ENCODE measurements at regions not wholly inside any gene's neighbourhood (a gene's known extent, or its start where the extent isn't known, plus 50 kb on each side); places are given as distances from the start of the nearest gene placed in this dataset.

DNA sequence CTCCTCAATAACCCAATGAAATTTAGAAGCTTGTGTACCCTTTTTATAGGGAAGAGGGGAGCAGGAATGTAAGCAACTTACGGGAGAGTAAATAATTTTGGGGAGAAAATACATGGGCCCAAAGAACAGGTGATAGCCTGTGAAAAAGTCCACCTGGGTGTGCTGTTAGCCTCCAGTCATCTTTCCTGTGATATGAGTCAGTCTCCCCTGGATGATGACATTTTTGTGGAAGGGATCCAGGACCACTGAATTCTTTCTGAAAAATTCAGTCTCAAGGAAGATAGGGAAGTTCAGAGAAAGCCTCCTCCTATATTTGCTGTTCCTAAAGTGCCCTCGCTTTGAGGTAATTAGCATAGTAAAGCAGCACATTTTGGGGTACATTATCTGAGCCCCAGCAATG is 149.8 kb downstream of the SQOR start:
- no peak overlapping the region for H2BK15ac ChIP-seq (ENCODE audit: low read length)
- no peaks in the 10 kb centered on the region for H4K20me1 ChIP-seq (replicated peaks in 1 of 2; ENCODE audit: control insufficient read depth in 1 of 2, insufficient read depth in 2 of 2, low read length in 2 of 2)
- DNase-seq (ENCODE audit: low read depth in 1 of 2, low spot score in 2 of 2) (no peak), FAIRE-seq (no peak)
- ChIA-PET POLR2A (ENCODE audit: partially characterized antibody) (no interaction called here), CTCF (ENCODE audit: partially characterized antibody) (interaction anchor here (0.5 to 1.3 kb wide), 5 partner anchors 11 to 1137 kb away, joined by 3 to 4 read pairs (median 3); no protein-coding TSS in a partner anchor)
- H2BK12ac ChIP-seq (ENCODE audit: low read depth, low read length): no peak overlapping the region
- no peak overlapping the region for H3K14ac ChIP-seq (ENCODE audit: insufficient read length)
- H3K4me3 ChIP-seq (ENCODE audit: extremely low read depth in 1 of 4, insufficient read depth in 2 of 4, low read depth in 3 of 4, low read length in 4 of 4): no peak overlapping the region
- no peak overlapping the region for H4K8ac ChIP-seq (ENCODE audit: extremely low read depth, insufficient read depth, low read length)
- no peak overlapping the region for H3K18ac ChIP-seq (ENCODE audit: extremely low read depth, low read length)
- TF ChIP-seq RFX5 (IDR thresholded peaks at IDR 0.05; ENCODE audit: borderline replicate concordance, low read depth, low read length) (no peak), TAF1 (IDR thresholded peaks at IDR 0.05; ENCODE audit: low read depth, low read length) (no peak), SUZ12 (IDR thresholded peaks at IDR 0.05; ENCODE audit: low read length) (no peak), E2F6 (IDR thresholded peaks at IDR 0.05) (no peak), FOSL1 (IDR thresholded peaks at IDR 0.05; ENCODE audit: insufficient read depth, low read depth, low read length) (no peak), EZH2 (IDR thresholded peaks at IDR 0.05; ENCODE audit: low read depth, low read length, severe bottlenecking) (no peak), JUN (IDR thresholded peaks at IDR 0.05; ENCODE audit: low read depth, low read length) (no peak), GABPA (IDR thresholded peaks at IDR 0.05; ENCODE audit: borderline replicate concordance, insufficient read depth, low read length) (no peak), HDAC2 (IDR thresholded peaks at IDR 0.05; ENCODE audit: borderline replicate concordance in 1 of 2, low read depth in 2 of 2, low read length in 2 of 2) (no peak)
- TF ChIP-seq, protein P1, sequence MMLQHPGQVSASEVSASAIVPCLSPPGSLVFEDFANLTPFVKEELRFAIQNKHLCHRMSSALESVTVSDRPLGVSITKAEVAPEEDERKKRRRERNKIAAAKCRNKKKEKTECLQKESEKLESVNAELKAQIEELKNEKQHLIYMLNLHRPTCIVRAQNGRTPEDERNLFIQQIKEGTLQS (IDR thresholded peaks at IDR 0.05; ENCODE audit: insufficient read depth, low read depth, low read length): no peak
- no peaks in the 10 kb centered on the region for H3K23me2 ChIP-seq (ENCODE audit: low read depth, low read length)
- H2BK20ac ChIP-seq (ENCODE audit: low read length): no peak overlapping the region
- H3K4me1 ChIP-seq (replicated peaks in 1 of 4; ENCODE audit: control insufficient read depth in 3 of 4, insufficient read depth in 4 of 4, low read length in 3 of 4): peaks cover 0 to 10% (median 3%) of the 10 kb centered on the region in 4 experiments; a peak in 5 of 7 replicates
- H2AK5ac ChIP-seq (ENCODE audit: low read depth, low read length): no peak overlapping the region
- no peaks in the 10 kb centered on the region for H3K79me1 ChIP-seq (ENCODE audit: low read depth, low read length)
- no peak overlapping the region for H2AFZ ChIP-seq (ENCODE audit: low read length)
- no peak overlapping the region for H3K23ac ChIP-seq (ENCODE audit: insufficient read length)
- no peak overlapping the region for H3K9ac ChIP-seq (replicated peaks in 1 of 4; ENCODE audit: extremely low read depth in 1 of 4, low read depth in 3 of 4, low read length in 3 of 4)
- no peaks in the 10 kb centered on the region for H3K27me3 ChIP-seq (replicated peaks in 1 of 4; ENCODE audit: control insufficient read depth in 3 of 4, extremely low read depth in 1 of 4, insufficient read depth in 3 of 4, low read length in 3 of 4)
- no peaks in the 10 kb centered on the region for H3K79me2 ChIP-seq (ENCODE audit: control insufficient read depth in 1 of 2, insufficient read depth in 2 of 2, low read length in 2 of 2)
- H3K56ac ChIP-seq (replicated peaks; ENCODE audit: insufficient read length, low read depth, low read length): no peak overlapping the region
- no peak overlapping the region for H4K5ac ChIP-seq (ENCODE audit: insufficient read length, low read depth, low read length)
- WGBS, 2 experiments (ENCODE audit: extremely low coverage in 1 of 2, insufficient coverage in 1 of 2, insufficient read length in 1 of 2, insufficient replicate concordance in 2 of 2, low coverage in 1 of 2, low lambda C conversion rate in 2 of 2, missing lambda C conversion rate in 1 of 2): 65% methylated on average over 2 of the region's 2 CpGs; no CpG with 5 or more reads in 1 of the 2 experiments
- H2BK5ac ChIP-seq (ENCODE audit: low read depth, low read length): no peak overlapping the region
- no peak overlapping the region for H3K27ac ChIP-seq (ENCODE audit: low read depth, low read length)
- no peak overlapping the region for H3K4ac ChIP-seq (replicated peaks; ENCODE audit: insufficient read length, low read depth, low read length)
- no peaks in the 10 kb centered on the region for H3K9me3 ChIP-seq (ENCODE audit: insufficient read depth in 2 of 2, low read depth in 1 of 2, low read length in 1 of 2)
- no peaks in the 10 kb centered on the region for H3K36me3 ChIP-seq (ENCODE audit: control insufficient read depth in 2 of 4, insufficient read depth in 4 of 4, low read length in 3 of 4)
- no peak overlapping the region for H4K91ac ChIP-seq (replicated peaks; ENCODE audit: insufficient read length, low read length)
- no peak overlapping the region for H2BK120ac ChIP-seq (replicated peaks; ENCODE audit: low read depth, low read length)
- no peak overlapping the region for H3K4me2 ChIP-seq (ENCODE audit: insufficient read depth in 1 of 2, low read depth in 2 of 2, low read length in 2 of 2)

Measured in H1 (cell line).